IMR-90 (cell line): ENCODE measurements at regions not wholly inside any gene's neighbourhood (a gene's known extent, or its start where the extent isn't known, plus 50 kb on each side); places are given as distances from the start of the nearest gene placed in this dataset.

Experiments
- ATAC-seq: fragments of 200-7000 bp; cut with Tn5 transposase; 2 replicates; pipeline ENCODE4 v1.9.1; 2020; ENCODE audit warnings: low read depth, mild to moderate bottlenecking, moderate library complexity
- BruUV-seq: library from RNA; stranded (reverse); fragments of 400-500 nt; replicated peaks from 2 replicates; lab custom pipeline; 2021; lab: Mats Ljungman, UMichigan
- CTCF ChIA-PET: fragments of 300-600 bp; formaldehyde crosslinking; extraction: SDS; loops from one replicate; lab custom pipeline; 2021; ENCODE audit warnings: antibody characterized with exemption; lab: Yijun Ruan, JAX
- POLR2A ChIA-PET: fragments of 300-600 bp; sonication (Branson Sonifier 250); formaldehyde crosslinking; loops from one replicate; lab custom pipeline; 2022; ENCODE audit warnings: antibody characterized with exemption; ENCODE audit not compliant: unreplicated experiment; lab: Charles Lee
- DNase-seq: peaks from one replicate; pipeline ENCODE4 v3.0.0; 2013
- H2AFZ ChIP-seq: replicated peaks from 2 replicates; pipeline ENCODE3; 2013; ENCODE audit warnings: low read length, mild to moderate bottlenecking; ENCODE audit not compliant: poor library complexity
- H2AK5ac ChIP-seq: 2 replicates; pipeline ENCODE4 v1.6.1; 2013; ENCODE audit warnings: low read depth, low read length, inconsistent platforms
- H2AK9ac ChIP-seq: replicated peaks from 2 replicates; pipeline ENCODE3; 2013; ENCODE audit warnings: mild to moderate bottlenecking, low read depth, low read length, moderate library complexity; ENCODE audit not compliant: poor library complexity
- H2BK120ac ChIP-seq: 2 replicates; pipeline ENCODE4 v1.6.1; 2013; ENCODE audit warnings: low read depth, low read length, inconsistent platforms
- H2BK15ac ChIP-seq: 3 replicates; pipeline ENCODE4 v1.6.1; 2013; ENCODE audit warnings: low read depth, low read length, inconsistent platforms
- H2BK20ac ChIP-seq: 2 replicates; pipeline ENCODE4 v1.6.1; 2013; ENCODE audit warnings: low read depth, mild to moderate bottlenecking, inconsistent platforms, low read length, moderate library complexity
- H2BK5ac ChIP-seq: 2 replicates; pipeline ENCODE4 v1.6.1; 2013; ENCODE audit warnings: mild to moderate bottlenecking, low read depth, low read length, inconsistent platforms; ENCODE audit not compliant: poor library complexity, severe bottlenecking
- H3K14ac ChIP-seq: replicated peaks from 2 replicates; pipeline ENCODE4 v1.6.1; 2013; ENCODE audit warnings: low read depth, low read length, inconsistent platforms
- H3K18ac ChIP-seq: 2 replicates; pipeline ENCODE4 v1.6.1; 2013; ENCODE audit warnings: low read depth, low read length, control low read depth
- H3K23ac ChIP-seq: 2 replicates; pipeline ENCODE4 v1.6.1; 2013; ENCODE audit warnings: low read depth, low read length, inconsistent platforms
- H3K27ac ChIP-seq: 2 replicates; pipeline ENCODE4 v1.5.1; 2013; ENCODE audit warnings: mild to moderate bottlenecking, control low read depth, low read length; ENCODE audit not compliant: insufficient read depth
- H3K27me3 ChIP-seq: 2 replicates; pipeline ENCODE4 v1.6.1; 2013; ENCODE audit warnings: low read length; ENCODE audit not compliant: control insufficient read depth, insufficient read depth
- H3K36me3 ChIP-seq: 2 replicates; pipeline ENCODE4 v1.6.1; 2013; ENCODE audit warnings: low read length, mixed read lengths; ENCODE audit not compliant: control insufficient read depth, insufficient read depth
- H3K4ac ChIP-seq: 2 replicates; pipeline ENCODE4 v1.6.1; 2013; ENCODE audit warnings: low read depth, low read length, inconsistent platforms
- H3K4me1 ChIP-seq: 2 replicates; pipeline ENCODE4 v1.6.1; 2013; ENCODE audit warnings: low read length, mixed read lengths; ENCODE audit not compliant: control insufficient read depth, insufficient read depth
- H3K4me2 ChIP-seq: 2 replicates; pipeline ENCODE4 v1.6.1; 2013; ENCODE audit warnings: low read depth, mild to moderate bottlenecking, control low read depth, low read length, moderate library complexity
- H3K4me3 ChIP-seq: 2 replicates; pipeline ENCODE4 v1.5.1; 2013; ENCODE audit warnings: low read depth, mild to moderate bottlenecking, control low read depth, low read length, moderate library complexity; ENCODE audit not compliant: insufficient read depth
- H3K56ac ChIP-seq: 2 replicates; pipeline ENCODE4 v1.6.1; 2013; ENCODE audit warnings: low read length, inconsistent platforms; ENCODE audit not compliant: insufficient read depth; ENCODE audit errors: extremely low read depth
- H3K79me1 ChIP-seq, 2 experiments: 2 replicates each; pipeline ENCODE4 v1.6.1; 2013; ENCODE audit warnings: low read length in 2 of 2, inconsistent platforms in 1 of 2, low read depth in 1 of 2
- H3K9ac ChIP-seq: 2 replicates; pipeline ENCODE4 v1.6.1; 2013; ENCODE audit warnings: low read depth, low read length, control low read depth
- H3K9me1 ChIP-seq: 2 replicates; pipeline ENCODE4 v1.6.1; 2013; ENCODE audit warnings: low read length, inconsistent platforms; ENCODE audit not compliant: insufficient read depth
- H3K9me3 ChIP-seq: 2 replicates; pipeline ENCODE4 v1.6.1; 2013; ENCODE audit warnings: low read length; ENCODE audit not compliant: control insufficient read depth, insufficient read depth
- H4K20me1 ChIP-seq: 2 replicates; pipeline ENCODE4 v1.6.1; 2013; ENCODE audit warnings: low read length, inconsistent platforms; ENCODE audit not compliant: insufficient read depth
- H4K5ac ChIP-seq: 2 replicates; pipeline ENCODE4 v1.6.1; 2013; ENCODE audit warnings: mild to moderate bottlenecking, low read depth, low read length, control low read depth
- H4K8ac ChIP-seq, 2 experiments: 2 replicates each; pipeline ENCODE4 v1.6.1; 2013; ENCODE audit warnings: low read depth in 2 of 2, low read length in 2 of 2, control low read depth in 1 of 2, inconsistent platforms in 1 of 2
- H4K91ac ChIP-seq: 2 replicates; pipeline ENCODE4 v1.6.1; 2013; ENCODE audit warnings: low read depth, low read length, inconsistent platforms; ENCODE audit not compliant: insufficient read depth
- CEBPB ChIP-seq: IDR thresholded peaks from 2 replicates; pipeline ENCODE4 v1.6.1; 2012; ENCODE audit warnings: low read depth, low read length, improper control_type of control experiment
- FOS ChIP-seq: fragments of 150-350 bp; IDR thresholded peaks from 2 replicates; pipeline ENCODE4 v1.6.1; 2016; ENCODE audit warnings: low read depth, low read length
- MAFK ChIP-seq: IDR thresholded peaks from 2 replicates; pipeline ENCODE4 v1.6.1; 2012; ENCODE audit warnings: low read depth, low read length, improper control_type of control experiment
- NFE2L2 ChIP-seq: fragments of 150-350 bp; IDR thresholded peaks from 2 replicates; pipeline ENCODE4 v1.6.1; 2016; ENCODE audit warnings: low read depth, mild to moderate bottlenecking, low read length
- POLR2A ChIP-seq: IDR thresholded peaks from 2 replicates; pipeline ENCODE4 v1.6.1; 2012; ENCODE audit warnings: mild to moderate bottlenecking, low read depth, low read length
- RCOR1 ChIP-seq: IDR thresholded peaks from 2 replicates; pipeline ENCODE4 v1.6.1; 2012; ENCODE audit warnings: mild to moderate bottlenecking, low read length, improper control_type of control experiment; ENCODE audit not compliant: insufficient replicate concordance
- RFX5 ChIP-seq: IDR thresholded peaks from 2 replicates; pipeline ENCODE4 v1.8.0; 2012; ENCODE audit warnings: low read depth, mild to moderate bottlenecking, low read length, moderate library complexity
- SMC3 ChIP-seq: fragments of 150-350 bp; IDR thresholded peaks from 2 replicates; pipeline ENCODE4 v1.6.1; 2016; ENCODE audit warnings: low read depth, mild to moderate bottlenecking, antibody characterized with exemption, low read length, moderate library complexity
- WGBS, 2 experiments: methylation state at CpG; one replicate each; pipeline versions ENCODE4 v1.1.5 to v1.1.7; 2013; ENCODE audit warnings: missing lambda C conversion rate in 2 of 2; ENCODE audit not compliant: insufficient read length in 1 of 2; ENCODE audit errors: extremely low coverage in 2 of 2; 5-methylcytosine and 5-hydroxymethylcytosine counted together
- dilution Hi-C: fragments of 300-500 bp; cut with HindIII; formaldehyde crosslinking; loops from one replicate; pipeline ENCODE4 v1.14.3; 2018; ENCODE audit warnings: low sequenced_read_pairs; ENCODE audit not compliant: unreplicated experiment
- in situ Hi-C: fragments of 300-500 bp; cut with MboI; formaldehyde crosslinking; loops from 3 replicates; pipeline ENCODE4 v1.14.3; 2019; ENCODE audit warnings: low sequenced_read_pairs, inconsistent platforms, mixed read lengths
- intact Hi-C: fragments of 100-400 bp; cut with micrococcal nuclease; formaldehyde crosslinking; loops from 2 replicates; pipeline ENCODE4 v1.10.0; 2022
- TF ChIP-seq, protein P1 (sequence below): fragments of 150-350 bp; IDR thresholded peaks from 2 replicates; pipeline ENCODE4 v1.6.1; 2017; ENCODE audit warnings: mild to moderate bottlenecking, antibody characterized with exemption, low read length, low read depth

DNA sequence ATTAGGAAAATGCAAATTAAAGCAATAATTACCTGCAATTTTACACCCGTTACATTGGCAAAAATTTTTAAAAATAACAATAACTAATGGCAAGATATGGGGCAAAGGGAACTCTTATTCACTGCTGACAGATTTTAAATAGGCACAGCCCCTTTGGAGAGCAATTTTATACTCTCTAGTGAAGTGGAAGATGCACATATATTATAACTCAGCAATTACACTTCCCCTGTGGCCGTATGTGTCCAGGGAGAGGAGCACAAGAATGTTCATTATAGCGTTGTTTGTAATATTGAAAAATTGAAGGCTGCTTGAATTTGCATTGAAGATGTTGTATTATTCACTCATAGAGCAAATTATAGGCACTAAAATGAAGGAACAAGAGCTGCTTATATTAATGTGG lies 488.3 kb upstream of the ATXN7L3B start:
- BruUV-seq = no TSS peak
- WGBS, 2 experiments = no CpG with 5 or more reads among the region's 3 CpGs
- in situ Hi-C loops (no loop called here), intact Hi-C loops (no loop called here), dilution Hi-C loops (no loop called here)
- H3K4ac ChIP-seq = no peak overlapping the region
- ChIA-PET POLR2A (no interaction called here), CTCF (no interaction called here)
- H3K79me1 ChIP-seq = no peaks in the 10 kb centered on the region
- no peak for ATAC-seq
- no peak overlapping the region for H2BK20ac ChIP-seq
- H2BK5ac ChIP-seq = no peak overlapping the region
- no peak overlapping the region for H2BK15ac ChIP-seq
- no peak overlapping the region for H2AK9ac ChIP-seq
- H3K27ac ChIP-seq = no peak overlapping the region
- no peak overlapping the region for H2AFZ ChIP-seq
- no peak overlapping the region for H4K91ac ChIP-seq
- no peak overlapping the region for H3K56ac ChIP-seq
- no peaks in the 10 kb centered on the region for H3K9me1 ChIP-seq
- no peak overlapping the region for H2AK5ac ChIP-seq
- no peak overlapping the region for H3K9ac ChIP-seq
- no peak overlapping the region for H3K18ac ChIP-seq
- DNase-seq = no peak
- no peak overlapping the region for H3K23ac ChIP-seq
- H4K5ac ChIP-seq = no peak overlapping the region
- H3K14ac ChIP-seq = no peak overlapping the region
- no peaks in the 10 kb centered on the region for H3K36me3 ChIP-seq
- H3K27me3 ChIP-seq = no peaks in the 10 kb centered on the region
- no peak overlapping the region for H3K4me3 ChIP-seq
- no peak overlapping the region for H2BK120ac ChIP-seq
- no peaks in the 10 kb centered on the region for H3K4me1 ChIP-seq
- H3K9me3 ChIP-seq = peaks cover 5% of the 10 kb centered on the region; the same call in 1 of the 2 replicates
- no peaks in the 10 kb centered on the region for H4K20me1 ChIP-seq
- TF ChIP-seq RFX5 = no peak
- TF ChIP-seq MAFK = no peak
- no peak for TF ChIP-seq RCOR1
- TF ChIP-seq, protein P1, sequence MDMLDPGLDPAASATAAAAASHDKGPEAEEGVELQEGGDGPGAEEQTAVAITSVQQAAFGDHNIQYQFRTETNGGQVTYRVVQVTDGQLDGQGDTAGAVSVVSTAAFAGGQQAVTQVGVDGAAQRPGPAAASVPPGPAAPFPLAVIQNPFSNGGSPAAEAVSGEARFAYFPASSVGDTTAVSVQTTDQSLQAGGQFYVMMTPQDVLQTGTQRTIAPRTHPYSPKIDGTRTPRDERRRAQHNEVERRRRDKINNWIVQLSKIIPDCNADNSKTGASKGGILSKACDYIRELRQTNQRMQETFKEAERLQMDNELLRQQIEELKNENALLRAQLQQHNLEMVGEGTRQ = no peak
- TF ChIP-seq POLR2A = no peak
- no peak for TF ChIP-seq FOS
- no peak for TF ChIP-seq CEBPB
- TF ChIP-seq SMC3 = no peak
- no peak for TF ChIP-seq NFE2L2
- no peak overlapping the region for H4K8ac ChIP-seq
- H3K4me2 ChIP-seq = no peak overlapping the region
